Liver (tissue), 3 donors: ENCODE measurements at regions not wholly inside any gene's neighbourhood (a gene's known extent, or its start where the extent isn't known, plus 50 kb on each side); places are given as distances from the start of the nearest gene placed in this dataset.

ENCODE experiments used
- ATF3 ChIP-seq: IDR thresholded peaks from 2 replicates; pipeline ENCODE4 v1.6.1; 2016; ENCODE audit warnings: antibody characterized with exemption
- CTCF ChIP-seq: fragments of 150-350 bp; IDR thresholded peaks from 2 replicates; pipeline ENCODE4 v1.5.1; 2017; ENCODE audit warnings: improper control_type of control experiment, low read depth, low read length; ENCODE audit not compliant: missing input control
- MAX ChIP-seq: IDR thresholded peaks from 2 replicates; pipeline ENCODE4 v1.6.1; 2016; ENCODE audit warnings: antibody characterized with exemption
- RAD21 ChIP-seq, 2 donors: IDR thresholded peaks; 2 replicates each; pipeline ENCODE4 v1.6.1; 2016; ENCODE audit warnings: antibody characterized with exemption in 2 of 2, mild to moderate bottlenecking in 2 of 2
- TAF1 ChIP-seq: conservative IDR thresholded peaks from 2 replicates; pipeline ENCODE4 v1.6.1; 2016; ENCODE audit warnings: antibody characterized with exemption, mild to moderate bottlenecking
- donor health status: healthy.
- donor health status: healthy.

- no peak for TF ChIP-seq TAF1
- TF ChIP-seq CTCF, result peak; percentile 67
- no peak for TF ChIP-seq ATF3
- no peak for TF ChIP-seq MAX
- peak; percentile 90 to 96 for TF ChIP-seq RAD21 (IDR thresholded peaks at IDR 0.05)
Measured at GRCh38 chr7:130982160-130982638, 248.2 kb upstream of the KLF14 start.
